Endothelial cell (in vitro differentiated cells): ENCODE measurements at regions not wholly inside any gene's neighbourhood (a gene's known extent, or its start where the extent isn't known, plus 50 kb on each side); places are given as distances from the start of the nearest gene placed in this dataset.

Source experiments
- DNase-seq: peaks from one replicate; pipeline ENCODE4 v3.0.0; 2021; ENCODE audit warnings: low spot score
- H3K27ac Mint-ChIP-seq: one replicate; pipeline ENCODE4 v1.8.0; 2021; ENCODE audit warnings: mixed read lengths, inconsistent platforms; ENCODE audit not compliant: unreplicated experiment
- H3K27me3 Mint-ChIP-seq: one replicate; pipeline ENCODE4 v1.8.0; 2021; ENCODE audit warnings: mild to moderate bottlenecking, moderate library complexity, mixed read lengths, inconsistent platforms; ENCODE audit not compliant: unreplicated experiment
- H3K36me3 Mint-ChIP-seq: one replicate; pipeline ENCODE4 v1.8.0; 2021; ENCODE audit warnings: mild to moderate bottlenecking, low read depth, mixed read lengths, inconsistent platforms; ENCODE audit not compliant: unreplicated experiment
- H3K4me1 Mint-ChIP-seq: one replicate; pipeline ENCODE4 v1.8.0; 2021; ENCODE audit warnings: mild to moderate bottlenecking, mixed read lengths, inconsistent platforms; ENCODE audit not compliant: unreplicated experiment
- H3K4me3 Mint-ChIP-seq: one replicate; pipeline ENCODE4 v1.8.0; 2021; ENCODE audit warnings: mild to moderate bottlenecking, mixed read lengths, inconsistent platforms; ENCODE audit not compliant: unreplicated experiment
- H3K9me3 Mint-ChIP-seq: one replicate; pipeline ENCODE4 v1.8.0; 2021; ENCODE audit warnings: mixed read lengths, inconsistent platforms; ENCODE audit not compliant: unreplicated experiment
- TF ChIP-seq, protein P1 (sequence below): fragments of 200-600 bp; sonication (generic); IDR thresholded peaks from one replicate; pipeline ENCODE4 v1.5.0; 2021; ENCODE audit warnings: antibody characterized with exemption; ENCODE audit not compliant: unreplicated experiment

GRCh38 chr6:85272592-85272991 is 177.3 kb upstream of the NT5E start:
- Mint-ChIP-seq H3K9me3 (no peaks in the 10 kb centered on the region), H3K27me3 (no peaks in the 10 kb centered on the region), H3K36me3 (no peaks in the 10 kb centered on the region), H3K4me1 (no peaks in the 10 kb centered on the region), H3K4me3 (no peak overlapping the region), H3K27ac (no peak overlapping the region)
- no peak for DNase-seq
- TF ChIP-seq, protein P1, sequence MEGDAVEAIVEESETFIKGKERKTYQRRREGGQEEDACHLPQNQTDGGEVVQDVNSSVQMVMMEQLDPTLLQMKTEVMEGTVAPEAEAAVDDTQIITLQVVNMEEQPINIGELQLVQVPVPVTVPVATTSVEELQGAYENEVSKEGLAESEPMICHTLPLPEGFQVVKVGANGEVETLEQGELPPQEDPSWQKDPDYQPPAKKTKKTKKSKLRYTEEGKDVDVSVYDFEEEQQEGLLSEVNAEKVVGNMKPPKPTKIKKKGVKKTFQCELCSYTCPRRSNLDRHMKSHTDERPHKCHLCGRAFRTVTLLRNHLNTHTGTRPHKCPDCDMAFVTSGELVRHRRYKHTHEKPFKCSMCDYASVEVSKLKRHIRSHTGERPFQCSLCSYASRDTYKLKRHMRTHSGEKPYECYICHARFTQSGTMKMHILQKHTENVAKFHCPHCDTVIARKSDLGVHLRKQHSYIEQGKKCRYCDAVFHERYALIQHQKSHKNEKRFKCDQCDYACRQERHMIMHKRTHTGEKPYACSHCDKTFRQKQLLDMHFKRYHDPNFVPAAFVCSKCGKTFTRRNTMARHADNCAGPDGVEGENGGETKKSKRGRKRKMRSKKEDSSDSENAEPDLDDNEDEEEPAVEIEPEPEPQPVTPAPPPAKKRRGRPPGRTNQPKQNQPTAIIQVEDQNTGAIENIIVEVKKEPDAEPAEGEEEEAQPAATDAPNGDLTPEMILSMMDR, result no peak

DNA sequence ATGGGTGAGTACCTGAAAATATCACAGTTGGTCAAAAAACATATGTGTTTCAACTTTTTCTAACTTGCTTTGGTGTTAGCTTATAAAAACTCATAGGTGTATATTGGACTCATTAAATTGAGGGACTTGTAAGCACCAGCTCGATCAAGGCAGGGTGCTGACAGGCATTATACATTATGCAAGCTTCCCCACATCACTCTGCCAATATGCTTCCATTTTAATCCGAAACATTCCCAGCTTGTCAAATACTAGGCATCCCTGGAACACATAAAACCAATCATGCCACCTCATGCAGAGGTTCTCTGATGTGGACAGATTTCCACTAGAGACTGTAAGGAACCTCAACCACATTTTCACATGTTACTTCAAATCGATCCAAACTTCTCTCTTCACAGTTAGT is 187.3 kb upstream of the NT5E start:
- Mint-ChIP-seq H3K27ac (no peak overlapping the region), H3K4me1 (no peaks in the 10 kb centered on the region), H3K36me3 (no peaks in the 10 kb centered on the region), H3K9me3 (no peaks in the 10 kb centered on the region), H3K27me3 (peaks cover 2% of the 10 kb centered on the region), H3K4me3 (no peak overlapping the region)
- TF ChIP-seq, protein P1, result no peak
- DNase-seq, result no peak

- TF ChIP-seq, protein P1, result no peak
- no peaks in the 10 kb centered on the region for H3K9me3 Mint-ChIP-seq
- H3K27ac Mint-ChIP-seq, result no peak overlapping the region
Measured at GRCh38 chr6:85261271-85261670, 188.6 kb upstream of the NT5E start.

DNA sequence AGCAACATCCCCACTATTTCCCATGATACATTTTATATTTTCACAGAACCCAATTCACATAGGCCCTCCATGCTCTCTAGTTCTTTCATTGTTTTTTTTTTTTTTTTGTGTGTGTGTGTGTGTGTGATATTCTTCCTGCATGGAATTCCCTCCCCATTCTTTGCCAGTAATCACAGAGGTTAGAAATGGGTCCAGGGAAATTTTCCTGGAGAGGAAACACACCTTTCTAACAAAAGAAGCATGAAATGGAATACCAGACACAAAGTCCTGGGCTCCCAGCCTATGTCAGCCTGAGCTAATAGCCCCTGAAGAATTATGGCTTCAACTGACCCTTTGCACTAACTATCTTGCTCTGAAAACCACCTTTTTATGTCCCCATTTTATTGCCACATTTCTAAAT is 194.2 kb upstream of the NT5E start:
- no peak for DNase-seq
- Mint-ChIP-seq H3K4me1 (no peaks in the 10 kb centered on the region), H3K36me3 (no peaks in the 10 kb centered on the region), H3K4me3 (no peak overlapping the region), H3K27me3 (no peaks in the 10 kb centered on the region), H3K9me3 (no peaks in the 10 kb centered on the region), H3K27ac (no peak overlapping the region)
- TF ChIP-seq, protein P1, result no peak

More at GRCh38 chr6:85261271-85261670, 188.6 kb upstream of the NT5E start:
- DNase-seq, result no peak
- Mint-ChIP-seq H3K36me3 (no peaks in the 10 kb centered on the region), H3K4me1 (no peaks in the 10 kb centered on the region), H3K4me3 (no peak overlapping the region), H3K27me3 (no peaks in the 10 kb centered on the region)

DNA sequence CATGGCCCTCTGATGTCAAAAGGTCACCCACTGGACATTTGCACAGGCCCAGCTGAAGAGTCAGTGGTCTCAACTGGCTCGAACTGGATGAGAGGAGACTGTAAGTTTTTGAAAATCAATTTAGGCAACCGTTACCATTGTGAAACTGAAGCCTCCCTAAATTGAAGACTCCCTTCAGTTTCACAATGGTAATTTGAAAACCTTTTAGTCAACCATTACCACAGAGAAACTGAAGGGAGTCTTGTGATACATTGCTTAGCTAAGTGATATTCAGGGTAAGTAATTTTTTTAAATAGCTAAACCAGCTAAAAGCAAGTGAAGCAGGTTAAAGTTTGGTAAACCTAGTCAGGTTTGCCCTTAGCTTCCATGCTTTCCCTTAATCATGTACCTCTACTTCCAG is 197.3 kb upstream of the NT5E start:
- no peak overlapping the region for H3K27ac Mint-ChIP-seq
- no peaks in the 10 kb centered on the region for H3K36me3 Mint-ChIP-seq
- no peaks in the 10 kb centered on the region for H3K27me3 Mint-ChIP-seq
- DNase-seq, result no peak
- TF ChIP-seq, protein P1, result no peak
- H3K4me3 Mint-ChIP-seq, result no peak overlapping the region
- no peaks in the 10 kb centered on the region for H3K4me1 Mint-ChIP-seq
- H3K9me3 Mint-ChIP-seq, result no peaks in the 10 kb centered on the region
